Endothelial cell of hepatic sinusoid (primary cell): ENCODE measurements at regions not wholly inside any gene's neighbourhood (a gene's known extent, or its start where the extent isn't known, plus 50 kb on each side); places are given as distances from the start of the nearest gene placed in this dataset.
"Not testable (repeated sequence)": the region's sequence is repeated elsewhere in the genome, so short reads cannot be mapped to it uniquely, and the experiment has no call there.

Experiments used
- in situ Hi-C: cut with HindIII; loops from 2 replicates; pipeline ENCODE4 v1.10.0; 2017; ENCODE audit warnings: low sequenced_read_pairs

DNA sequence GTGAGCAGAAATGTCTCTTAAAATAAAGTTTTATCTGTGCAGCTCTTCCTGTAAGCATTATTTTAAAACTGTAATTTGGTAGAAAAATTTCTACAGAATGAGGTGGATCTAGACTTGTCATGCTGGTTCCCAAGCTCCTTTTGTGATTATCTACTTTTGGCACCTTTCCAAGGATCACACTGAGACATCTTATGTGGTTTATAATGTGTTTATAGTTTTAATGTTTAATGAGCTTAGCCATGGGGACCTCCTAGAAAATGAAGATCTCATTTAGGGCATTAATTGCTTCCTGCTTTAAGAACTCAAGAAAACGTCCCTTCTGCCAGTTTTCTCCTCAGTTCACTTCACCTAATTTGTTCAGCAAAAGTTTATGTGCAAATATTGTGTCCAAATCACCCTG, 468.4 kb downstream of the SUCLG1 start:
- in situ Hi-C loops, result no loop called here

DNA sequence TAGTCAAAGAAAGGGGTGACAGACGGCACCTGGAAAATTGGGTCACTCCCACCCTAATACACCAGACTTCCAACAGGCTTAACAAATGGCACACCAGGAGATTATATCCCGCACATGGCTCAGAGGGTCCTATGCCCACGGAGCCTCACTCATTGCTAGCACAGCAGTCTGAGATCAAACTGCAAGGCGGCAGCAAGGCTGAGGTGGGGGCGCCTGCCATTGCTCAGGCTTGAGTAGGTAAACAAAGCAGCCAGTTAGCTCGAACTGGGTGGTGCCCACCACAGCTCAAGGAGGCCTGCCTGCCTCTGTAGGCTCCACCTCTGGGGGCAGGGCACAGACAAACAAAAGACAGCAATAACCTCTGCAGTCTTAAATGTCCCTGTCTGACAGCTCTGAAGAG, 482.5 kb downstream of the SUCLG1 start:
- in situ Hi-C loops, result not testable (repeated sequence)

DNA sequence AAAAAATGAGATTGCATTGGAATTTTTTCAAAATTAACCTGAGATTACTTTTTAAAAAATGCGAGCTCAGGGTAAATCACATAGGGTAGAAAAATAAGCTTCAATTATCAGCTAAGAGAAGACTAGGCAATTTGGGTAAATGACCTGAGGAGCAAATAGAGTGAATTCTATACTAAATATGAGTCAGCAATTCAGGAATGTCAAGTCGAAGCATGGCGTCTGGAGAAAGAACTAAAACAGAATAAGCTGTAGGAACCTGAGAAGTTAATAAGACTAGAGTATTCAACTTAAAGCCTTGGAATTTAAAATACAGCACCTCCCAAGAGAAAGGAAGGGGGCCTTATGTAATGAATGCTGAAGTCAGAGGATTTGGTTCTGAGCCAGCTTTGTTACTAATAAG, 487.0 kb downstream of the SUCLG1 start:
- in situ Hi-C loops, result no loop called here

DNA sequence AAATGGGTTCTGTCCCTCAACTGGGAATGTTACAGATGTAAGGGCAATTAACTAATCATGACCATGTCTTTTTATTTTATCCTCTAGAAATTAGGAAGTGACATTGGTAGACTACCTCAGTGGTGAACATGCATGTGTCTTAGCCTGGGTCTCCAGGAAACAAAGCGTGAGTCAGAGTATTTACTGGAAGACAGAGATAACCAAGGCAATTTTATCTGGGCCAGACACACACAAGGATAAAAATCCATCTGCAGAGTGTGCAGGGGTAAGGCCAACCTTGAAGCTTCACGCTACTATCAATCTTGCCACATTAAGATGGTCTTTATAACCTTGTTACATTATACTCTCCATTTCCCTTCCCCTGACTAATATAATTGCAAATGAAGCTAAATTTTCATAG, 487.5 kb downstream of the SUCLG1 start:
- in situ Hi-C loops, result no loop called here

DNA sequence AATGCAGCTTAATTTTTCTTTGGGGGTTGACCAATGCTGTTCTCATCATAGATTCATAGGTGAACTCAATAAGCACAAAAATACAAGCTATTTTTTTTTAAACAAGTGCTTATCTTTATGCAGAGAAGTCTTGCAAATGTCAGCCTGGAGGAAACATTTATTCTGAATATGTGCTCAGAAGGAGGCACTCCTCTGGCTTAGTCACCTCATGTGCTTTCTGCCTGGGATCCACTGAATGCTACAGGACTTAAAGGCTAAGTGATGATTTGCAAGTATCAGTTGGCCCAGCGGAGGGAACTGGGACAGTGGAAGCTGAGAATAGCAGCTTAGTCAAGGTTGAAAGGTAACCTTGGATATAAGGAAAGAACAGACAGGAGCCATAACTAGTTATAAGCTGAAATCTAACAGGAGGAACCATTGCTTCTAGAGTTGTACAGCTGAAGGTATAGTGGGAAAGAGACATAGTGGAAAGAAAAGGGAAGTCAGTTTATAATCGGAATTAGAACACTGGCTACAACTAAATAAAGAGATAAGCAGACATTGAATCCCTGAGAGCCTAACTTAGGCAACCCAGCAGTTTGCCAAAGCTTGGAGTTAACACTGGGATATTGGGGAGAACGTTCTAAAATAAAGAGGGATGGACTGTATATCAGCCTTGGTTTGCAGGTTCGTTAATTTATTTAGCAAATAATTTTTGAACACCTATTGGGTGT, 488.7 kb downstream of the SUCLG1 start:
- in situ Hi-C loops, result no loop called here

DNA sequence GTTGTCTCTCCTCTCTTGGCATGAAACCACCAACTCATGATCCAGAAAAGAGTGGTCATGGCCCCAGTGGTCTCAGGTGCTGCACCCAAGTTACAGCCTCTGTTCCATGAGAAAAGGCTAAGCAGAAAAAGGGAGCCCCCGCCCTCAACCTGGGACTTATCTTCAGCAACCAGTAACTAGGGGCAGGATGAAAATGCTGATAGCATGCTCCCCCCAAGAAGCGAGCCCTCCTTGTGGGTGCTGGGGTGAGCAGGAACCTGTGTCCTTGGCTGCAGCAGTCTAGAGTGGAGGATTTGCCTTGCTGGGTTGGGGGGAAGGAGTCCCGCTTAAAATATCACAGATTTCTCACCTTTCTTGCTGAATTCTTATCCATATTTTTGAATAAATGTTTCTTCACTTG, 490.0 kb downstream of the SUCLG1 start:
- in situ Hi-C loops, result no loop called here

DNA sequence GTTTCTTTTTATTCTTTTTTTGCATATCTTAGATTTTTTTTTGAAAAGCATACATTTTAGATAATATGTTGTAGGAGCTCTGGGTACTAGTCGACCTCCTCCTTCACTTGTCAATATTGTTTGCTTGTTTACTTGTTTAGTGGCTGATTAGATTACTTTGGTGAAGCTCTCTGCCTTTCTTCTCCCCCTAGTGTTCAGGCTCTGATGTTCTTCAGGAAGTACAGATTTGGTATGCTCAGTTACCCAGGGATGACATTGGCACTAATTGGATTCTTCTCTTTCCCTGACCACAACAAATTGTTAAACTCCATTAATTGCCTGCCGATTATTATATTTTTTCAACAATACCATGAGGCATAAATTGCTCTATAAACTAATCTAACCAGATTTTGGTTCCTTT, 491.2 kb downstream of the SUCLG1 start:
- in situ Hi-C loops, result no loop called here

DNA sequence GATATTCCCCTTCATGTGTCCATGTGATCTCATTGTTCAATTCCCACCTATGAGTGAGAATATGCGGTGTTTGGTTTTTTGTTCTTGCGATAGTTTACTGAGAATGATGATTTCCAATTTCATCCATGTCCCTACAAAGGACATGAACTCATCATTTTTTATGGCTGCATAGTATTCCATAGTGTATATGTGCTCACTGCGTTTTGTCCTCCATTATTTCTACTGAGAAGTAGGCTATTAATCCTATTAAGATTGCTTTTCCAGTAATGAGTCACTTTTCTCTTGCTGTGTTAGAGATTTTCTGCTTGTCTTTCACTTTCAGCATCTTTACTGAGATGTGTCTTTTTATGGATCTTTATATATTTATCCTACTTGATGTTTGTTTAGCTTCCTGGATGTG, 492.1 kb downstream of the SUCLG1 start:
- in situ Hi-C loops, result not testable (repeated sequence)

DNA sequence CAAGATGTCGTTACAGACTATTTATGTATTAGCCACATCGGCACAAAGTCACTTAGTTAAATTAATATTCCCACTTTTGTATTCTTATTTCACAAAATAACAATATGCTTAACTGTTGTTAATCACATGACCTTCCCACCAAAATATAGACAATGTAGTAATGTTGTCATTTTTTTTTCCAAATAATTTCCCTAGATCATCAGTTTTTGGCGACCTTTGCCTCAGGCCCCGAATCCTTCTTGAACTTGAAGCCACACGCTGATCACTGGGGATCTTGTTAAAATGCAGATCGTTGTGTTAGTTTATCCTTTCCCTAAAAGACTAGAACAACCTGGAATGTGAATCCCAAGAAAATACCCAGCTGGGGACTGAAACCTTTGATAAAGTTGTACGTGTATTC, 497.6 kb downstream of the SUCLG1 start:
- in situ Hi-C loops, result no loop called here

DNA sequence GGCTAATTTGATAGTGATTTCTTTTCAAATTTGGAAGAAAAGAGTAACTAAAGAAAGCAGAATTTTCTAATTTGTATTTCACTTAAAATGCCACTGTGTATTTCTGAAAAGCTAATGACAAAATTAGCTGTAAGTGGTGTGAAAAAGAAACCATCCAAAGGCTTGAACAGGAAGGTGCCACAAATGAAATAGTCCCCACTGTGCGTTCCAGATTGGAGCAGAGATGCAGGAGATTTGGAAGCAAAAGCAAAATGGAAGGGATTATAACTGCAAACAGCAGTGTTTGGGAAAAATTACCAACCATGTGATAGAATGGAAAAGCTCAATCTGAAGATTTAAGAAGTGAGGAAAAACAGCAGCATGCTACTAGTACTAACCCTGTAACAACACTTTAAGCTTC, 498.7 kb downstream of the SUCLG1 start:
- in situ Hi-C loops, result no loop called here

DNA sequence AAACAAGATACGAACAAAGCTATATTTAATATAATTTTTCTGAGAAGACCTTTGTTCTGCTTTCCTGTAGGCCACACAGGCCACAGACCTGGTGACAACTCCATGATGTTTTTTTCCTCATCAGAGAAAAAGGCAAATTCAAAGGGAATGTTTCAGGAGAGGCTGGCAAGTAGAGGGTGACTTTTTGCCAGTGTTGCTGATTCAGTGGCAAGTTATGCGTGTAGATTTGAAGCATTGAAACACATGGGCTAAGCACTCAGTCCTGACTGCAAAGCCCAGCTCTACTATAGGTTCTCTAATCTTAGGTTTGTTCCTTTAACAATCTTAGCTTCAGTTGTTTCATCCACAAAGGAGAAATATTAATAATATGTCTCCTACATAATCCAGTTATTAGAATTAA, 499.8 kb downstream of the SUCLG1 start:
- in situ Hi-C loops, result no loop called here

DNA sequence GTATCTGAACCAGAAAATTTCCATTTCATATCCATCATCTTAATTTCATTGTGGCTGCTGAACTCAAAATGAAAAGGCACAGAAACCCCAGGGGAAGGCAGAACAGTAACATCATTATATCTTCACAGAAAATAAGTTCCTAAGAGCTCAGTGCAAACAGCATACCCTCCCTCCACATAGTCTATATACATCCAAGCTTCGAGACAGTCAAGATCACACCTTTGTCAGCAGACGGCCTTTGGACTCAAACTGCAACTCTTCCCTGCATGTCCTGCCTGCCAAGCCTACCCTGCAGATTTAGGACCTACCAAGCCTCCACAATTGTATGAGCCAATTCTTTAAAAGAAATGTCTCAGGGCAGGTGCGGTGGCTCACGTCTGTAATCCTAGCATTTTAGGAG, 502.1 kb downstream of the SUCLG1 start:
- in situ Hi-C loops, result no loop called here

DNA sequence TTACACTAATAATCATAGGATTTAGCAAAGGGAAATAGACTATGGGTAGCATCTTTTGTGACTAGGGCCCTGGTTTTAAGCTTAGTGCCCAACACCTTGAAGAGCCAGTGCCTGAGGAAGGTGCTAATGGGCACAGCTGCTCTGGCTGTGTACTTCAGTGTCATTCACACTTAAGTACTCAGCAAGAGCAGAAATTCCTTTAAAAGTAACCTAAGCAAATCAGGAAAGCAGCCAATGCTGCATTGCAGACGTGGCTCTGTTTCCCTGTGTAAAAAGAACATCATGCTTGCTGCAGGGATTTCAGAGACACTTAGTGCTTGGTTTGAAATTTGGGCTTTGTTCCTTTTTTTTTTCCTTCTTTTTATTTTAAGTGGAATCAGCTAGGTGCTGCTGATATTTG, 505.4 kb downstream of the SUCLG1 start:
- in situ Hi-C loops, result no loop called here

DNA sequence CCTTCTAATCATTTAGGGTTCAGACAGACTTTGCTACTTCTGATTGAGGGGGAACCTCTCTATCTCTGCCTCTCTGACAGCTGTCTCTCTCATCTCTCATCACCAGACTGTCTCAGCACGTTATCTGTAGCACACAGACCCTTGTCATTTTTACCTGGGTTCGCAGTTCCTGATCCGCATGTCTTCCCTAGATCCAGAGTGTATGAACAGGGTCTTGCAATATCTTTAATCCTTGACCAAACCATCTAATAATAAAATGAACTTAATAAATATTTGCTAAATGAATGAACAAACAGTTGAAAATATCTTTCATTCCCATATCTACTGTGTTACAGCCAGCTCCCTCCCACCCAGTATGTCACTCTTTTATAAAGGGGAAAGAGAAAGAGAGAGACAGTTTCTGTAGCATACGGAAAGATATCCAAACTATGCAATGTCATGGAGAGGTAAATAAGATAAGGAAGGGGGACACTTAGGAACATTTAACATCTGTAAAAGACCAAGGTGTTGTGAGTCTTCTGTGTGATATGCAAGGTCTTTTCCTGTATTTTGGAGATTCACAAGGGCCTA, 507.6 kb downstream of the SUCLG1 start:
- in situ Hi-C loops, result no loop called here

DNA sequence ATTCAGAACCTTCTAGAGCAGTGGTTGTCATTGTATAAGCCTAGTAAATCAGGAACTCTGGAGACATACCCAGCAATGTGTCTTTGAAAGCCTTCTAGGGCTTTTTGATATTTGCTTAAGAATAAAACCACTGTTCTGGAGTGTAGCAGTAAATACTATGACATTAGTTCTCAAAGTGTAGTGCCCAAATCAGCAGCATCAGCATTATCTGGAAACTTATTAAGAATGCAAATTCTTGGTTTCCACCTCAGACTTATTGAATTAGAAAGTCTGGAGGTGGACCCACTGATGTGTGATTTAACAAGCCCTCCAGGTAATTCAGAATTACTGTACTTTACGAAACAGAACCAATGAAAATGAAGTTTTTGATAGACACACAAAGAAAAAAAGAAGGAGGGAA, 509.7 kb downstream of the SUCLG1 start:
- in situ Hi-C loops, result no loop called here

DNA sequence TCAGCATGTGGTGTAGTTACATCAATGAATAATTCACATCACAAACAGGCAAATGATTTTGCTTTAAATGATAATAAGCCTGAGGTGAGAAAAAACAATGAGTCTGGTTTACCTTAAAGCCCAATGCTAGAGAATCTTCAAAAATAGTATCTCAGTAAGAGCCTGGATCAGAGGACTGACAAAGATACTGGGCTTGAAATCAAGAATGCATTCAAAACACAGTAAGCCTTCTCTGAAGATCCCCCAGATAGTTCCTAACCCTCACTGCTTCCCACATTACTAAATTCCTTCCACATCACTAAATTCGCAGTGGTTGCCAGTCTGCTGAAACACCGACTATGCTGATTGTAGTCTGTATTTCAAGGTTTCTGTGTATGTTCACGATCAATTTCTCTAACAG, 514.9 kb downstream of the SUCLG1 start:
- in situ Hi-C loops, result no loop called here

DNA sequence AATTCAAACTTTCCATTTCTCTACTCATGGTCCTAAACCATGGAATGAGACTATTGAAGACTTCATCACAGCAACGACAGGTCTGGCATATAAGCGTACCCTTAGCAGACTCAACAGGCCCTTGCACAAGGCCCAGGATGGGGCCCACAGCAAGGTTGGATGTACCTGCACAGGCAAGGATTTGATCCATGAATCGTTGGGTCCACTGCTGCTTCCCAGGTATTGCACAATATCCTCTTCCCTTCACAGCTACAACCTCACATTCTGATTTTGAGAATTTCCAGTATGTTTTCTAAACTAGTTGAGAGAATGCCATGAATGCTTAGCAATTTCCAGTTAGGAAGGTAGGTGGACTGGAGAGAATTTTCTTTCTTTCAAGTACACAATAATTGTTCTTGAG, 515.8 kb downstream of the SUCLG1 start:
- in situ Hi-C loops, result no loop called here

DNA sequence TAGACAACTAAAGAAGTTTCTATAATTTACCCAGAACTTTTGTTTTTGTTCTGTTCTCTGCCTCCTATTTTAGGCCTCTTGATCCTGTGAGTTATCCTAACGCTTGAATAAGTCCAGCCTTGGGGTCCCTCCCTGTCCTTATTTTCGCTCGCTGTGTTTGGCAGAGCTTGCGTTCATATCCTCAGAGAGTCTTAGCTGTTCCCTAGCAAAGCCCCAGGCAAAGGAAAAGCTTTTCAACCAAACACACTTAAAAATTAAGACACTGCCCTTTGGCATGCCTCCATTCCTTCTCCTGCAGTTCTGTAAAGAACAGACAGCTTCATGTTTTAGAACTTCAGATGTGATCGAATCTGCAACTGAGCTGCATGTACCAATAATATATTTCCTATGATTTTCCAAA, 517.2 kb downstream of the SUCLG1 start:
- in situ Hi-C loops, result no loop called here

DNA sequence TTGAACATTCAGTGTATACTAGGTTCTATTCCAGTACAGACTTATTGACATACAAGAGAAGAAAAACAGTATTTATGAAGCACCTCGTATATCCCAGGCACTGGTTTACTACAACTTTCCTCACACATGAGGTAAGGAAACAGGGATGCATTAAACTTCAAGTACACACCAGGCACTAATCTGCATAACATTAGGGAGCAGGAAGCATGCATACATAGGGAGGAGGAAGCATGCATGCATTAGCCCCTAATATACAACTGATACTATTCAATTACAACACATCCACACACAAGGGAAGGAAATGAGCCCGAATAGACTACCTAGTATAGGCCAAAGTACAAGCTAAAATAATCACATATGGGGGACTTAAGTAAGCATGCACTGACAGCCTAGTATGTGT, 525.3 kb downstream of the SUCLG1 start:
- in situ Hi-C loops, result no loop called here

DNA sequence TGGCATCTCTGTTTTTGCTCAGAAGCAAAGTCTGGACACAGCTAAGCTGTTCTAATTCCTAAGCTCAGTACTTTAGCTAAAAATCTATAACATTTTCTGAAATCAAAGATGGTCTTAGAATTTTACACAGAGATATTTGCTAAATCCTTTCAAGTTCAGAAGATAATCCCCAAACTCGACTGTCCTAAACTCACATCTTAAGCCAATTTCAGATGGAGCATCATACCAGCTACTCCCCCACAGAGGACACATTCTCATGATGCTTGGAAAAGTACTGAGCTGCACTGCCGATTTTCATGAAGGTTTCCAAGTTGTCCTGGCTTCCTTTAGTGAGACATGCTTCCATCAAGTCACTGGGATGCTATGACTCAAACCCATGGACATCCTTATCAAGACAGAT, 535.5 kb downstream of the SUCLG1 start:
- in situ Hi-C loops, result no loop called here

DNA sequence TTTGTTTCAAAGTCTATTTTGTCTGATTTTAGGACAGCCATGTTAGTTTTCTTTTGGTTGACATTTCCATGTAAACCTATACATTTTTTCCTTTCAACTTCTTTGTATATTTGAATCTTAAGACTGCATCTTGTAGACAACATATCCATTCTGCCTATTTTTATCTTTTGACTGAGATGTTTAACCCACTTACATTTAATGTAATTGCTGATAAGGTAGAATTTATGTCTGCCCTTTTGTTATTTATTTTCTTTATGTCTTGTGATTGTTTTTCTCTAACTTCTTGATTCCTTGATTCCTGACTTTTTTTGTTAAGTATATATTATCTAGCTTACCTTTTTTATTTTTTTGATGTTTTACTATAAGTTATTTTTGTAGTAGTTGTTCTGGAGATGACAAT, 542.5 kb downstream of the SUCLG1 start:
- in situ Hi-C loops, result no loop called here

DNA sequence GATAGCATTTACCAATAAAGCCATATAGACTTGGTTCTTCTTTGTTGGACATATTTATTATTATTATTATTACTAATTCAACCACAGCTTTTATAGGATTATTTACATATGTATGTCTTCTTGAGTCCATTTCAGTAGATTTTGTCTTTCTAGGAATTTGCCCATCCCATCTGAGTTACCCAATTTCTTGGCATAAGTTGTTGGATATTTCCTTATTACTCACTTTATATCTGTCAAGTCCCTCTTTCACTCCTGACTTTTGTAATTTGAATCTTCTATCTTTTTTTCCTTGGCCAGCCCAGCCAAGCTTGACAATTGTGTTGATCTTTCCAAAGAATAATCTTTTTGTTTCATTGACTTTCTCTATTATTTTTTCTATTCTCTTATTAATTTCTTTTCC, 543.7 kb downstream of the SUCLG1 start:
- in situ Hi-C loops, result no loop called here

DNA sequence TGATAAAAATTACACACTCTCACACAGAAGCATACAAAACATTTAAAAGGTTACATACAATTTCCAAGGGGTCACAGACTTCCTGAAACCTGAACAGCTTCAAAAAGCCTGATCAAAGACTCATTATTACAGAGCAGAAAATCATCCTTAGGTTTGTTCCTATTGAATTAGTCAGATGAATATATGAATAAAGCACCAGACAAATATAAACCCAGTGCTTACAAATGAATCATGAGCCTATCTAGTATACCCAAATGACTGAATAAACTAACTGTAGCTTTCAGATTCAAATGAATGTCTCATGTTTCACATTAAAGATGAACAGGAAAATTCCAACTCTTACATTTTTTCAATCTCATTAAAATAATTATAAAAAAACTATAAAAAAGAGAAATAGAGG, 550.3 kb downstream of the SUCLG1 start:
- in situ Hi-C loops, result no loop called here
